Caco-2 (cell line): ENCODE measurements at regions not wholly inside any gene's neighbourhood (a gene's known extent, or its start where the extent isn't known, plus 50 kb on each side); places are given as distances from the start of the nearest gene placed in this dataset.
"Not testable (repeated sequence)": the region's sequence is repeated elsewhere in the genome, so short reads cannot be mapped to it uniquely, and the experiment has no call there.

Experiments
- BruUV-seq: library from RNA; stranded (reverse); fragments of 400-500 nt; replicated peaks from 2 replicates; lab custom pipeline; 2021; lab: Mats Ljungman, UMichigan
- CTCF ChIA-PET: fragments of 300-600 bp; sonication (Branson Sonifier 250); formaldehyde crosslinking; loops from one replicate; lab custom pipeline; 2022; ENCODE audit warnings: antibody characterized with exemption; lab: Charles Lee
- POLR2A ChIA-PET: fragments of 300-600 bp; sonication (Branson Sonifier 250); formaldehyde crosslinking; loops from one replicate; lab custom pipeline; 2022; ENCODE audit warnings: antibody characterized with exemption; lab: Charles Lee
- DNase-seq, 2 experiments: peaks; one replicate each; pipeline versions ENCODE4 v3.0.0 to v3.0.0-alpha.2; 2020 to 2022
- H3K27me3 ChIP-seq: replicated peaks from 2 replicates; pipeline ENCODE4 v1.6.0; 2011; ENCODE audit warnings: low read length; ENCODE audit not compliant: control insufficient read depth, insufficient read depth
- H3K36me3 ChIP-seq: 2 replicates; pipeline ENCODE4 v1.5.1; 2011; ENCODE audit warnings: low read length; ENCODE audit not compliant: control insufficient read depth, insufficient read depth
- H3K4me1 ChIP-seq: fragments of 250-450 bp; sonication (Bioruptor Pico); 2 replicates; pipeline ENCODE4 v1.5.1; 2020; ENCODE audit warnings: mild to moderate bottlenecking
- H3K4me3 ChIP-seq: 2 replicates; pipeline ENCODE4 v1.5.1; 2011; ENCODE audit warnings: low read depth, mild to moderate bottlenecking, control low read depth, low read length
- H3K9me3 ChIP-seq: fragments of 250-450 bp; sonication (Bioruptor Pico); 2 replicates; pipeline ENCODE4 v1.5.1; 2020; ENCODE audit warnings: mild to moderate bottlenecking, moderate library complexity
- H3K27ac Mint-ChIP-seq: one replicate; pipeline ENCODE4 v1.8.0; 2022; ENCODE audit warnings: mixed read lengths; ENCODE audit not compliant: unreplicated experiment
- H3K27me3 Mint-ChIP-seq: one replicate; pipeline ENCODE4 v1.8.0; 2022; ENCODE audit warnings: mixed read lengths; ENCODE audit not compliant: insufficient read depth, unreplicated experiment
- H3K36me3 Mint-ChIP-seq: one replicate; pipeline ENCODE4 v1.8.0; 2022; ENCODE audit warnings: mild to moderate bottlenecking, mixed read lengths; ENCODE audit not compliant: insufficient read depth, unreplicated experiment
- H3K4me1 Mint-ChIP-seq: one replicate; pipeline ENCODE4 v1.8.0; 2022; ENCODE audit warnings: low read depth, mixed read lengths; ENCODE audit not compliant: unreplicated experiment
- H3K4me3 Mint-ChIP-seq: one replicate; pipeline ENCODE4 v1.8.0; 2022; ENCODE audit warnings: mild to moderate bottlenecking, moderate library complexity, mixed read lengths; ENCODE audit not compliant: unreplicated experiment
- H3K9me3 Mint-ChIP-seq: one replicate; pipeline ENCODE4 v1.8.0; 2022; ENCODE audit warnings: mixed read lengths; ENCODE audit not compliant: unreplicated experiment
- intact Hi-C: fragments of 100-400 bp; cut with micrococcal nuclease; formaldehyde crosslinking; loops from one replicate; pipeline ENCODE4 v1.10.0; 2022; ENCODE audit not compliant: unreplicated experiment
- TF ChIP-seq, protein P1 (sequence below), 2 experiments: fragments of 200-600 bp in 1 of 2; IDR thresholded peaks; 1 replicate in 1 of 2; 2 replicates in 1 of 2; pipeline versions ENCODE4 v1.5.1 to v1.8.0; 2011 to 2022; ENCODE audit warnings: antibody characterized with exemption in 1 of 2, control low read depth in 1 of 2, inconsistent platforms in 1 of 2, low read depth in 1 of 2, low read length in 1 of 2, mild to moderate bottlenecking in 1 of 2, moderate library complexity in 1 of 2; ENCODE audit not compliant: insufficient read depth in 1 of 2, severe bottlenecking in 1 of 2, unreplicated experiment in 1 of 2

DNA sequence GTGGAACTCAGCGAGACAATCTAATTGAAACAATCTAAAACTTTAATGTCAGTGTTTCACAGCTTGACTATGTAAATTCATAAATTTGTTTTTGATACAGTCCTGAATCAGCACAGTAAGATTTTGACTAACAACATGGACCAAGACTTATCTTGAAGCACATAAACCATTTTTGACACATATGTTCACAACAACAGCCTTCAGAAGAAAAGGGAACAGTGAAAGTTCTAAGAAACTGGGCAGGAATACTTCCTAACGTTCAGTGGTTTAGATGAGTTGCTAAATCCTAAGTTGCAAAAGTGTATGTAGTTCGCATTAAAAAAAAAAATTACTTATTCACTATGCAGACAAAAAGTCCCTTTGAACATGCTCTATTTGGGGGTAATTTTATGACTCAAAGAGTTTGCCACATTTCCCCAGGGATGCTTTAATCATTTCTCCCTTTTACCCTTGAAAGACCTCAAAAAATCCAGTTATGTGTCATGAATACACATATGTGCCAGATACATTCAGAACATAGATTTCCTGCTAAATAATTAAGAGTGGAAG, 120.2 kb downstream of the MRPL39 start:
- Histone ChIP-seq H3K36me3 (no peaks in the 10 kb centered on the region), H3K4me1 (no peaks in the 10 kb centered on the region), H3K9me3 (peaks cover 10% of the 10 kb centered on the region), H3K4me3 (no peak overlapping the region), H3K27me3 (no peaks in the 10 kb centered on the region)
- ChIA-PET POLR2A (no interaction called here), CTCF (no interaction called here)
- no peak for DNase-seq
- no TSS peak for BruUV-seq
- intact Hi-C loops = no loop called here
- Mint-ChIP-seq H3K9me3 (peaks cover 19% of the 10 kb centered on the region), H3K36me3 (no peaks in the 10 kb centered on the region), H3K27me3 (no peaks in the 10 kb centered on the region), H3K4me1 (no peaks in the 10 kb centered on the region), H3K4me3 (no peak overlapping the region), H3K27ac (no peak overlapping the region)
- TF ChIP-seq, protein P1, sequence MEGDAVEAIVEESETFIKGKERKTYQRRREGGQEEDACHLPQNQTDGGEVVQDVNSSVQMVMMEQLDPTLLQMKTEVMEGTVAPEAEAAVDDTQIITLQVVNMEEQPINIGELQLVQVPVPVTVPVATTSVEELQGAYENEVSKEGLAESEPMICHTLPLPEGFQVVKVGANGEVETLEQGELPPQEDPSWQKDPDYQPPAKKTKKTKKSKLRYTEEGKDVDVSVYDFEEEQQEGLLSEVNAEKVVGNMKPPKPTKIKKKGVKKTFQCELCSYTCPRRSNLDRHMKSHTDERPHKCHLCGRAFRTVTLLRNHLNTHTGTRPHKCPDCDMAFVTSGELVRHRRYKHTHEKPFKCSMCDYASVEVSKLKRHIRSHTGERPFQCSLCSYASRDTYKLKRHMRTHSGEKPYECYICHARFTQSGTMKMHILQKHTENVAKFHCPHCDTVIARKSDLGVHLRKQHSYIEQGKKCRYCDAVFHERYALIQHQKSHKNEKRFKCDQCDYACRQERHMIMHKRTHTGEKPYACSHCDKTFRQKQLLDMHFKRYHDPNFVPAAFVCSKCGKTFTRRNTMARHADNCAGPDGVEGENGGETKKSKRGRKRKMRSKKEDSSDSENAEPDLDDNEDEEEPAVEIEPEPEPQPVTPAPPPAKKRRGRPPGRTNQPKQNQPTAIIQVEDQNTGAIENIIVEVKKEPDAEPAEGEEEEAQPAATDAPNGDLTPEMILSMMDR (IDR thresholded peaks at IDR 0.05; ENCODE audit: insufficient read depth in 1 of 2, low read depth in 1 of 2, low read length in 1 of 2, severe bottlenecking in 1 of 2, unreplicated experiment in 1 of 2) = no peak

DNA sequence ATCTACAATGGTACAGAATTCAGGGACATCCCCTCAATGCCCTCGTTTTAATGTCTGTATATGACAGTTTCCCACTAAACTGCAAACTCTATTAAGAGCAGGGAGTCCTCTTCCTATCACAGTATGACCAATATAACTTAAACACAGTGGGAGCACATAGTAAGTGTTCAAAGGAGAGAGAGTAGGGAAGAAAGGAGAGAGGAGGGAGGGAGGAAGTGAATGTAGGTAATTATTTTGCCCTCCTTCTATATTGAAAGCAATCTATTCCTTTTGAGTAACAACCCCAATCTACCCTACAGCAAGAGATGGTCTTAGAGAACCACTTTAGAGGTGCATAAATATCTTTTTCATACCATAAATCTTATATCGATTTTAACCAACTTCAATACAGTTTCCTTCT, 121.4 kb downstream of the MRPL39 start:
- Mint-ChIP-seq H3K27me3 (no peaks in the 10 kb centered on the region), H3K4me1 (no peaks in the 10 kb centered on the region), H3K36me3 (no peaks in the 10 kb centered on the region), H3K4me3 (no peak overlapping the region), H3K9me3 (peaks cover 31% of the 10 kb centered on the region), H3K27ac (no peak overlapping the region)
- intact Hi-C loops = no loop called here
- peaks cover 10% of the 10 kb centered on the region for H3K9me3 ChIP-seq
- ChIA-PET POLR2A (no interaction called here), CTCF (no interaction called here)
- no peak overlapping the region for H3K4me3 ChIP-seq
- no peaks in the 10 kb centered on the region for H3K4me1 ChIP-seq
- DNase-seq = no peak
- BruUV-seq = no TSS peak
- no peaks in the 10 kb centered on the region for H3K36me3 ChIP-seq
- TF ChIP-seq, protein P1 (IDR thresholded peaks at IDR 0.05; ENCODE audit: insufficient read depth in 1 of 2, low read depth in 1 of 2, low read length in 1 of 2, severe bottlenecking in 1 of 2, unreplicated experiment in 1 of 2) = no peak
- H3K27me3 ChIP-seq = no peaks in the 10 kb centered on the region

DNA sequence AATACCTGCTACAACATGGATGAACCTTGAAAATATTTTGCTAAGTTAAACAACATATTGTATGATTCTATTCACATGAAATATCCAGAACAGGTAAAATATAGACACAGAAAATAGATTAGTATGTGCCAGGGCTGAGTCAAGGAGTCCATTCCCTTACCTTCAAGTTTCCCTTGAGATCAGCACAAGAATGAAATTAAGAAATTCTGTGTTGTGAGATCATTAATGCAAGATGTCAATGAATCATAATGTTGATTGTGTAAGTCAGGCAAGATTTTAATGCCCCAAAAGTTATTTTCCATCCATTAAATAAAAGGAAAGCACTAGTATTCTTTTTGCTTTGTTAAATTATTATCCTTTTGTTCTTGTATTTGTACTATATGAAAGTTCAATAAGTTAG, 139.4 kb downstream of the MRPL39 start:
- TF ChIP-seq, protein P1 (IDR thresholded peaks at IDR 0.05; ENCODE audit: insufficient read depth in 1 of 2, low read depth in 1 of 2, low read length in 1 of 2, severe bottlenecking in 1 of 2, unreplicated experiment in 1 of 2) = no peak
- no TSS peak for BruUV-seq
- H3K4me3 ChIP-seq = no peak overlapping the region
- H3K9me3 ChIP-seq = no peaks in the 10 kb centered on the region
- Mint-ChIP-seq H3K4me1 (no peaks in the 10 kb centered on the region), H3K27me3 (no peaks in the 10 kb centered on the region), H3K9me3 (no peaks in the 10 kb centered on the region), H3K27ac (no peak overlapping the region), H3K36me3 (no peaks in the 10 kb centered on the region), H3K4me3 (no peak overlapping the region)
- ChIA-PET POLR2A (no interaction called here), CTCF (no interaction called here)
- no peaks in the 10 kb centered on the region for H3K36me3 ChIP-seq
- H3K4me1 ChIP-seq = no peaks in the 10 kb centered on the region
- H3K27me3 ChIP-seq = no peaks in the 10 kb centered on the region
- intact Hi-C loops = no loop called here
- no peak for DNase-seq

DNA sequence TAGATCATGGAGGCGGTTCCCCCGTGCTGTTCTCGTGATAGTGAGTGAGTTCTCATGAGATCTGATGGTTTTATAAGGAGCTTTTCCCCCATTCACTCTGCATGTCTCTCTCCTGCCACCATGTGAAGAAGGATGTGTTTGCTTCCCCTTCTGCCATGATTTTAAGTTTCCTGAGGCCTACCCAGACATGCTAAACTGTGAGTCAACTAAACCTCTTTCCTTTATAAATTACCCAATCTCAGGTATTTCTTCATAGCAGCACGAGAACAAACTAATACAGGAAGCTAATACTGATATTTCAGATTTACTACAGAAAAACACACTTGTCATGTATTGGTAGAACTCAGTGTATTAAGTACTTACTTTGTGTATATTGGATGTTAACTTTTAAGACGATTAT, 140.2 kb downstream of the MRPL39 start:
- BruUV-seq, H3K4me1 ChIP-seq, H3K27me3 Mint-ChIP-seq, H3K9me3 Mint-ChIP-seq, intact Hi-C loops, POLR2A ChIA-PET, H3K4me1 Mint-ChIP-seq, CTCF ChIA-PET, DNase-seq, H3K36me3 ChIP-seq, H3K36me3 Mint-ChIP-seq, H3K27ac Mint-ChIP-seq, H3K4me3 Mint-ChIP-seq, H3K9me3 ChIP-seq, H3K4me3 ChIP-seq, H3K27me3 ChIP-seq: not testable (repeated sequence)
